B cell (primary cell): ENCODE measurements at regions not wholly inside any gene's neighbourhood (a gene's known extent, or its start where the extent isn't known, plus 50 kb on each side); places are given as distances from the start of the nearest gene placed in this dataset.

ENCODE experiments used
- ATAC-seq: fragments of 200-7000 bp; cut with Tn5 transposase; one replicate; pipeline ENCODE4 v1.10.0; 2021; ENCODE audit warnings: low read depth, mild to moderate bottlenecking, moderate number of reproducible peaks, moderate library complexity
- CTCF ChIA-PET: fragments of 350-600 bp; sonication (Branson Sonifier 250); formaldehyde crosslinking; loops from one replicate; lab custom pipeline; 2021; ENCODE audit warnings: antibody characterized with exemption, inconsistent platforms; lab: Charles Lee
- POLR2A ChIA-PET: fragments of 350-600 bp; sonication (Branson Sonifier 250); formaldehyde crosslinking; loops from one replicate; lab custom pipeline; 2021; ENCODE audit warnings: antibody characterized with exemption; lab: Charles Lee
- DNase-seq: peaks from one replicate; pipeline ENCODE4 v3.0.0; 2013
- H2AFZ ChIP-seq: 2 replicates; pipeline ENCODE4 v1.6.1; 2012; ENCODE audit warnings: mild to moderate bottlenecking, low read depth, low read length; ENCODE audit not compliant: insufficient read depth, poor library complexity, severe bottlenecking
- H3K27ac ChIP-seq, 2 donors: 1 replicate in 1 of 2; 2 replicates in 1 of 2; pipeline ENCODE4 v1.5.1; 2012 to 2013; ENCODE audit warnings: low read length in 2 of 2, mild to moderate bottlenecking in 2 of 2, moderate library complexity in 1 of 2
- H3K27me3 ChIP-seq, 4 experiments: fragments of 200-600 bp in 1 of 4; sonication (generic) in 1 of 4; replicated peaks in 1 of 4; 1 replicate in 2 of 4; 2 replicates in 2 of 4; pipeline versions ENCODE4 v1.6.1 to v1.7.0; 2013 to 2016; ENCODE audit warnings: low read length in 3 of 4, mild to moderate bottlenecking in 2 of 4, mixed read lengths in 1 of 4, moderate library complexity in 1 of 4; ENCODE audit not compliant: insufficient read depth in 4 of 4, control insufficient read depth in 3 of 4; ENCODE audit errors: control extremely low read depth in 1 of 4
- H3K36me3 ChIP-seq, 2 experiments: replicated peaks in 1 of 2; 1 replicate in 1 of 2; 2 replicates in 1 of 2; pipeline versions ENCODE4 v1.6.1 to v1.7.1; 2013; ENCODE audit warnings: low read length in 1 of 2; ENCODE audit not compliant: insufficient read depth in 2 of 2, control insufficient read depth in 1 of 2; ENCODE audit errors: control extremely low read depth in 1 of 2, extremely low read depth in 1 of 2
- H3K4me1 ChIP-seq, 2 donors: fragments of 200-600 bp in 1 of 2; sonication (generic) in 1 of 2; 1 replicate in 1 of 2; 2 replicates in 1 of 2; pipeline versions ENCODE4 v1.5.1 to v1.6.1; 2013 to 2017; ENCODE audit warnings: low read length in 2 of 2; ENCODE audit not compliant: control insufficient read depth in 2 of 2, insufficient read depth in 2 of 2
- H3K4me2 ChIP-seq: replicated peaks from 2 replicates; pipeline ENCODE3; 2012; ENCODE audit warnings: mild to moderate bottlenecking, low read depth, low read length; ENCODE audit not compliant: poor library complexity, severe bottlenecking
- H3K4me3 ChIP-seq, 5 experiments: fragments of 200-600 bp in 1 of 5; sonication (generic) in 1 of 5; 1 replicate in 3 of 5; 2 replicates in 2 of 5; pipeline versions ENCODE4 v1.5.1 to v1.7.0; 2011 to 2016; ENCODE audit warnings: low read length in 4 of 5, mild to moderate bottlenecking in 4 of 5, low read depth in 2 of 5, control low read depth in 1 of 5, moderate library complexity in 1 of 5; ENCODE audit not compliant: insufficient read depth in 1 of 5; ENCODE audit errors: control extremely low read depth in 1 of 5, extremely low read depth in 1 of 5
- H3K79me2 ChIP-seq: fragments of 200-600 bp; sonication (generic); one replicate; pipeline ENCODE4 v1.6.0; 2016; ENCODE audit warnings: low read length; ENCODE audit not compliant: control insufficient read depth, insufficient read depth
- H3K9ac ChIP-seq: fragments of 200-600 bp; sonication (generic); 2 replicates; pipeline ENCODE4 v1.6.1; 2017; ENCODE audit warnings: mild to moderate bottlenecking, low read length, moderate library complexity
- H3K9me3 ChIP-seq, 3 donors: one replicate each; pipeline versions ENCODE4 v1.6.1 to v1.7.1; 2013; ENCODE audit warnings: low read length in 2 of 3; ENCODE audit not compliant: control insufficient read depth in 2 of 3, insufficient read depth in 1 of 3; ENCODE audit errors: control extremely low read depth in 1 of 3
- H4K20me1 ChIP-seq: 2 replicates; pipeline ENCODE4 v1.6.0; 2012; ENCODE audit warnings: mild to moderate bottlenecking, low read length; ENCODE audit not compliant: insufficient read depth, control insufficient read depth, poor library complexity, severe bottlenecking
- H3K27ac Mint-ChIP-seq: one replicate; pipeline ENCODE4 v1.8.0; 2021; ENCODE audit warnings: mixed read lengths
- H3K27me3 Mint-ChIP-seq: one replicate; pipeline ENCODE4 v1.8.0; 2021; ENCODE audit warnings: mixed read lengths
- H3K4me1 Mint-ChIP-seq: one replicate; pipeline ENCODE4 v1.8.0; 2021; ENCODE audit warnings: mixed read lengths
- H3K4me3 Mint-ChIP-seq: one replicate; pipeline ENCODE4 v1.8.0; 2021; ENCODE audit warnings: mixed read lengths
- H3K9me3 Mint-ChIP-seq: one replicate; pipeline ENCODE4 v1.8.0; 2022; ENCODE audit warnings: mixed read lengths; ENCODE audit not compliant: insufficient read depth
- EZH2 ChIP-seq: IDR thresholded peaks from 2 replicates; pipeline ENCODE4 v1.6.1; 2012; ENCODE audit warnings: borderline replicate concordance, low read depth, mild to moderate bottlenecking, moderate library complexity, low read length; ENCODE audit not compliant: insufficient read depth, poor library complexity, severe bottlenecking
- WGBS: methylation state at CpG from one replicate; pipeline ENCODE4 v1.1.5; 2013; ENCODE audit warnings: missing lambda C conversion rate; ENCODE audit not compliant: insufficient coverage; 5-methylcytosine and 5-hydroxymethylcytosine counted together
- intact Hi-C: fragments of 100-400 bp; cut with micrococcal nuclease; formaldehyde crosslinking; loops from one replicate; pipeline ENCODE4 v1.10.0; 2022
- TF ChIP-seq, protein P1 (sequence below): fragments of 200-600 bp; IDR thresholded peaks from one replicate; pipeline ENCODE4 v1.8.0; 2022; ENCODE audit warnings: antibody characterized with exemption, mild to moderate bottlenecking

GRCh38 chr4:16353165-16353564, 126.9 kb upstream of the TAPT1 start:
- H2AFZ ChIP-seq = no peak overlapping the region
- intact Hi-C loops = no loop called here
- 81% methylated on average over 4 of the region's 5 CpGs for WGBS

GRCh38 chr4:16351161-16351560, 124.9 kb upstream of the TAPT1 start:
- no peaks in the 10 kb centered on the region for H3K4me1 ChIP-seq
- peaks cover 8% of the 10 kb centered on the region for H3K27me3 Mint-ChIP-seq
- DNase-seq (no peak), ATAC-seq (no peak)
- H3K4me3 ChIP-seq = no peak overlapping the region
- H3K4me1 Mint-ChIP-seq = no peaks in the 10 kb centered on the region
- intact Hi-C loops = no loop called here
- H3K4me3 Mint-ChIP-seq = no peak overlapping the region
- H3K27ac ChIP-seq = no peak overlapping the region
- no peak overlapping the region for H3K27ac Mint-ChIP-seq
- no peaks in the 10 kb centered on the region for H3K9me3 Mint-ChIP-seq
- no peak overlapping the region for H3K4me2 ChIP-seq
- ChIA-PET POLR2A (no interaction called here), CTCF (no interaction called here)
- H2AFZ ChIP-seq = no peak overlapping the region
- no peaks in the 10 kb centered on the region for H3K79me2 ChIP-seq
- no peaks in the 10 kb centered on the region for H3K27me3 ChIP-seq
- TF ChIP-seq, protein P1, sequence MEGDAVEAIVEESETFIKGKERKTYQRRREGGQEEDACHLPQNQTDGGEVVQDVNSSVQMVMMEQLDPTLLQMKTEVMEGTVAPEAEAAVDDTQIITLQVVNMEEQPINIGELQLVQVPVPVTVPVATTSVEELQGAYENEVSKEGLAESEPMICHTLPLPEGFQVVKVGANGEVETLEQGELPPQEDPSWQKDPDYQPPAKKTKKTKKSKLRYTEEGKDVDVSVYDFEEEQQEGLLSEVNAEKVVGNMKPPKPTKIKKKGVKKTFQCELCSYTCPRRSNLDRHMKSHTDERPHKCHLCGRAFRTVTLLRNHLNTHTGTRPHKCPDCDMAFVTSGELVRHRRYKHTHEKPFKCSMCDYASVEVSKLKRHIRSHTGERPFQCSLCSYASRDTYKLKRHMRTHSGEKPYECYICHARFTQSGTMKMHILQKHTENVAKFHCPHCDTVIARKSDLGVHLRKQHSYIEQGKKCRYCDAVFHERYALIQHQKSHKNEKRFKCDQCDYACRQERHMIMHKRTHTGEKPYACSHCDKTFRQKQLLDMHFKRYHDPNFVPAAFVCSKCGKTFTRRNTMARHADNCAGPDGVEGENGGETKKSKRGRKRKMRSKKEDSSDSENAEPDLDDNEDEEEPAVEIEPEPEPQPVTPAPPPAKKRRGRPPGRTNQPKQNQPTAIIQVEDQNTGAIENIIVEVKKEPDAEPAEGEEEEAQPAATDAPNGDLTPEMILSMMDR = no peak
- no peak for TF ChIP-seq EZH2
- WGBS = 100% methylated on average over 1 of the region's 8 CpGs
- no peaks in the 10 kb centered on the region for H4K20me1 ChIP-seq
- H3K36me3 ChIP-seq = no peaks in the 10 kb centered on the region
- no peak overlapping the region for H3K9ac ChIP-seq
- H3K9me3 ChIP-seq = no peaks in the 10 kb centered on the region

More at GRCh38 chr4:16353165-16353564, 126.9 kb upstream of the TAPT1 start:
- no peak overlapping the region for H3K9ac ChIP-seq
- no peak overlapping the region for H3K4me2 ChIP-seq
- Mint-ChIP-seq H3K27ac (no peak overlapping the region), H3K4me3 (no peak overlapping the region), H3K9me3 (no peaks in the 10 kb centered on the region), H3K27me3 (peaks cover 5% of the 10 kb centered on the region), H3K4me1 (no peaks in the 10 kb centered on the region)
- no peaks in the 10 kb centered on the region for H4K20me1 ChIP-seq
- no peaks in the 10 kb centered on the region for H3K27me3 ChIP-seq
- ChIA-PET POLR2A (no interaction called here), CTCF (no interaction called here)
- H3K4me3 ChIP-seq = no peak overlapping the region
- no peak for DNase-seq
- no peaks in the 10 kb centered on the region for H3K79me2 ChIP-seq
- no peaks in the 10 kb centered on the region for H3K9me3 ChIP-seq
- H3K4me1 ChIP-seq = no peaks in the 10 kb centered on the region
- no peak overlapping the region for H3K27ac ChIP-seq
- no peak for ATAC-seq
- TF ChIP-seq, protein P1 = no peak
- TF ChIP-seq EZH2 = no peak
- no peaks in the 10 kb centered on the region for H3K36me3 ChIP-seq
